SK-N-SH treated with all-trans-retinoic acid at 6 μM for 48 hours (cell line): ENCODE measurements at regions not wholly inside any gene's neighbourhood (a gene's known extent, or its start where the extent isn't known, plus 50 kb on each side); places are given as distances from the start of the nearest gene placed in this dataset.

Source experiments
- ATAC-seq: fragments of 200-7000 bp; cut with Tn5 transposase; 3 replicates; pipeline ENCODE4 v1.9.1; 2020; ENCODE audit warnings: mild to moderate bottlenecking, moderate library complexity
- ARNTL ChIP-seq: fragments of 450-650 bp; formaldehyde crosslinking; IDR thresholded peaks from 2 replicates; pipeline ENCODE4 v1.5.0; 2020; ENCODE audit warnings: low read depth, mild to moderate bottlenecking, moderate library complexity, borderline replicate concordance
- BACH2 ChIP-seq: fragments of 250-450 bp; sonication (Bioruptor Pico); IDR thresholded peaks from 2 replicates; pipeline ENCODE4 v1.9.0; 2021; ENCODE audit warnings: mild to moderate bottlenecking, borderline replicate concordance
- CREB5 ChIP-seq: fragments of 250-450 bp; sonication (Bioruptor Pico); IDR thresholded peaks from 2 replicates; pipeline ENCODE4 v1.5.1; 2020; ENCODE audit warnings: low read depth, mild to moderate bottlenecking, moderate library complexity
- CSDC2 ChIP-seq: fragments of 250-450 bp; sonication (Bioruptor Pico); IDR thresholded peaks from 2 replicates; pipeline ENCODE4 v1.5.0; 2020; ENCODE audit warnings: mild to moderate bottlenecking, moderate library complexity
- ESRRG ChIP-seq: fragments of 250-450 bp; sonication (Bioruptor Pico); IDR thresholded peaks from 2 replicates; pipeline ENCODE4 v1.6.1; 2021; ENCODE audit warnings: mild to moderate bottlenecking
- GLIS3 ChIP-seq: fragments of 250-450 bp; sonication (Bioruptor Pico); IDR thresholded peaks from 2 replicates; pipeline ENCODE4 v1.5.0; 2020; ENCODE audit warnings: mild to moderate bottlenecking, moderate library complexity
- PATZ1 ChIP-seq: fragments of 250-450 bp; sonication (Bioruptor Pico); IDR thresholded peaks from 2 replicates; pipeline ENCODE4 v1.8.0; 2020; ENCODE audit warnings: mild to moderate bottlenecking, moderate library complexity, borderline replicate concordance
- PPARA ChIP-seq: fragments of 250-450 bp; sonication (Bioruptor Pico); IDR thresholded peaks from 2 replicates; pipeline ENCODE4 v1.5.0; 2020; ENCODE audit warnings: mild to moderate bottlenecking, borderline replicate concordance
- RARB ChIP-seq: fragments of 250-450 bp; sonication (Bioruptor Pico); IDR thresholded peaks from 2 replicates; pipeline ENCODE4 v1.8.0; 2021; ENCODE audit warnings: mild to moderate bottlenecking, moderate library complexity
- SNAI2 ChIP-seq: fragments of 250-450 bp; sonication (Bioruptor Pico); IDR thresholded peaks from 2 replicates; pipeline ENCODE4 v1.5.0; 2020; ENCODE audit warnings: mild to moderate bottlenecking, moderate library complexity
- TCF4 ChIP-seq: fragments of 250-450 bp; sonication (Bioruptor Pico); IDR thresholded peaks from 2 replicates; pipeline ENCODE4 v1.8.0; 2021; ENCODE audit warnings: mild to moderate bottlenecking, moderate library complexity, borderline replicate concordance
- TOX ChIP-seq: fragments of 250-450 bp; sonication (Bioruptor Pico); IDR thresholded peaks from 2 replicates; pipeline ENCODE4 v1.8.0; 2021; ENCODE audit warnings: mild to moderate bottlenecking, moderate library complexity, borderline replicate concordance
- TSHZ2 ChIP-seq: fragments of 250-450 bp; sonication (Bioruptor Pico); IDR thresholded peaks from 2 replicates; pipeline ENCODE4 v1.5.0; 2020; ENCODE audit warnings: mild to moderate bottlenecking, moderate library complexity
- ZFP3 ChIP-seq: fragments of 250-450 bp; sonication (Bioruptor Pico); IDR thresholded peaks from 2 replicates; pipeline ENCODE4 v1.5.0; 2020; ENCODE audit warnings: mild to moderate bottlenecking, moderate library complexity
- ZFP30 ChIP-seq: fragments of 450-650 bp; formaldehyde crosslinking; IDR thresholded peaks from 2 replicates; pipeline ENCODE4 v1.5.0; 2022; ENCODE audit warnings: mild to moderate bottlenecking, moderate library complexity
- ZNF565 ChIP-seq: fragments of 450-650 bp; formaldehyde crosslinking; conservative IDR thresholded peaks from 2 replicates; pipeline ENCODE4 v1.5.0; 2020; ENCODE audit warnings: low read depth, mild to moderate bottlenecking, moderate library complexity
- ZNF70 ChIP-seq: fragments of 450-650 bp; formaldehyde crosslinking; IDR thresholded peaks from 2 replicates; pipeline ENCODE4 v1.5.0; 2020; ENCODE audit warnings: mild to moderate bottlenecking, moderate library complexity
- ZNF8 ChIP-seq: fragments of 450-650 bp; formaldehyde crosslinking; IDR thresholded peaks from 2 replicates; pipeline ENCODE4 v1.5.0; 2020; ENCODE audit warnings: mild to moderate bottlenecking, moderate library complexity

DNA sequence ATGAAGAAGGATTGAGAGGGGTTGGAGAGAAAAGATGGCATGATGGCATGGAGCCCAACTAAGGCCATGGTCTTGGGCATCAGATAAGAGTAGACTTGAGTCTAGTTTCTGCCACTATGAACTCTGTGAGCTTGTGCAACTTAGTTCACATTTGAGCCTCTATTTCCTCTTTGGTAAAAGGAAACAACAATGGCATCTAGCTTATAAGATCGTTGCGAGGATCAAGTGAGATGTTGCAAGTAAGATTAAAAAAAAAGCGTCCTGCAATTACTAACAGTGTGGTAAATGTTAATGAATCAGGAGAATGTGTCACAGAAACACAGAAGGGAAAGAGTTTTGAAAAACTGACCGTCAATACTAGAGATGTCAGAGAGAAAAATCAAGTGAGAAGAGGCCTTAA is 202.9 kb upstream of the FGGY start (continued):
- TF ChIP-seq TSHZ2 (CRISPR knock-in tag) (no peak), ESRRG (CRISPR knock-in tag) (no peak), ZNF70 (CRISPR knock-in tag) (no peak), BACH2 (CRISPR knock-in tag) (no peak), PATZ1 (no peak), ZNF8 (CRISPR knock-in tag) (no peak), TOX (CRISPR knock-in tag) (no peak), ZFP3 (no peak), ARNTL (no peak)

GRCh38 chr1:59096501-59096900 is 200.4 kb upstream of the FGGY start:
- no peak for ATAC-seq
- TF ChIP-seq ZNF565 (CRISPR knock-in tag) = no peak

GRCh38 chr1:59098655-59099054 is 198.2 kb upstream of the FGGY start:
- no peak for ATAC-seq
- TF ChIP-seq PPARA (CRISPR knock-in tag) (no peak), TOX (CRISPR knock-in tag) (no peak)

DNA sequence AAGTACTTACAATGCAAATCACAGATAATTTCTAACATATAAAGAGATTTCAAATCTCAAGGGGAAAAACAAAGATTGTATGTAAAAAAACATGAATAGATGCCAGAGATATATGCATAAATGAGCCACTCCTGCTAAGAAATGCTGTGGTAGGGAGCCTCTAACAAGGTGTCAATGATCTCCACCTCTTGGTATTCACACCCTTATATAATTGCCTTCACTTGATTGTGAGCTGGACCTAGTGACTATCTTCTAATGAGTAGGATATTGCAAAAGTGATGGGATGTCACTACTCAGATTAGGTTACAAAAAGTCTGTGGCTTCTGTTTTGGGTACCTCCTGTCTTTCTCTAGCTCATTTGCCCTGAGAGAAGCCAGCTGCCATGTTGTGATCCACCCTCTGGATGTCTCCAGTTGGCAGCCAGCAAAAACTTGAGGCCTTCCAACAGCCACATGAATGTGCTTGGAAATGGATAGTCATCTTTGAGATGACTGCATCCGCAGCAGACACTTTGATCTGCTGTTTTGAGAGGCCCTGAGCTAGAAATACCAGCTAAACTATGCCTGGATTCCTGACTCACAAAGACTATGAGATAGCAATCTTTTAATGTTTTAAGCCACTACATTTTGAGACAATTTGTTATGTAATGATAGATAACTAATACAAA is 196.1 kb upstream of the FGGY start:
- TF ChIP-seq TCF4 (CRISPR knock-in tag) = no peak
- TF ChIP-seq ESRRG (CRISPR knock-in tag) = no peak
- TF ChIP-seq CSDC2 = no peak
- no peak for TF ChIP-seq SNAI2 (CRISPR knock-in tag)
- TF ChIP-seq RARB (CRISPR knock-in tag) = no peak
- TF ChIP-seq PATZ1 = no peak
- TF ChIP-seq PPARA (CRISPR knock-in tag) = no peak
- no peak for TF ChIP-seq ZNF565 (CRISPR knock-in tag)
- peak; percentile 41; the same call in 2 of the 3 replicates for ATAC-seq

GRCh38 chr1:59101518-59101917 is 195.4 kb upstream of the FGGY start:
- ATAC-seq = no peak
- TF ChIP-seq CSDC2 = no peak
- TF ChIP-seq TCF4 (CRISPR knock-in tag) = no peak
- no peak for TF ChIP-seq GLIS3 (CRISPR knock-in tag)
- TF ChIP-seq ZFP30 (CRISPR knock-in tag) = no peak

- ATAC-seq = no peak
- TF ChIP-seq CREB5 (CRISPR knock-in tag) (no peak), ESRRG (CRISPR knock-in tag) (no peak), BACH2 (CRISPR knock-in tag) (no peak), ARNTL (no peak)
Measured at GRCh38 chr1:59103457-59103856, 193.4 kb upstream of the FGGY start.
